ENCODE measurements at regions not wholly inside any gene's neighbourhood (a gene's known extent, or its start where the extent isn't known, plus 50 kb on each side); places are given as distances from the start of the nearest gene placed in this dataset.

- TF ChIP-seq CTCF (IDR thresholded peaks at IDR 0.05) (no peak), POLR2A (IDR thresholded peaks at IDR 0.05) (no peak), POLR2AphosphoS5 (IDR thresholded peaks at IDR 0.05; ENCODE audit: insufficient read depth in 1 of 2, low read depth in 1 of 2) (no peak)
Observed at GRCh38 chr17:52681480-52681879, 523.0 kb upstream of the CA10 start.

All from vagina (tissue), 2 donors.